Endodermal cell (in vitro differentiated cells): ENCODE measurements at regions not wholly inside any gene's neighbourhood (a gene's known extent, or its start where the extent isn't known, plus 50 kb on each side); places are given as distances from the start of the nearest gene placed in this dataset.

Experiments
- DNase-seq: peaks from one replicate; pipeline ENCODE4 v3.0.0-alpha.2; 2017
- H3K27ac ChIP-seq: 2 replicates; pipeline ENCODE4 v1.5.1; 2013; ENCODE audit warnings: mild to moderate bottlenecking, low read depth, low read length, moderate library complexity
- H3K27me3 ChIP-seq: 2 replicates; pipeline ENCODE4 v1.6.1; 2013; ENCODE audit warnings: mild to moderate bottlenecking, low read length, moderate library complexity; ENCODE audit not compliant: insufficient read depth, control insufficient read depth, poor library complexity, severe bottlenecking
- H3K36me3 ChIP-seq: 2 replicates; pipeline ENCODE4 v1.7.0; 2013; ENCODE audit warnings: mild to moderate bottlenecking, low read length, moderate library complexity; ENCODE audit not compliant: control insufficient read depth, insufficient read depth
- H3K4me1 ChIP-seq: one replicate; pipeline ENCODE4 v1.7.0; 2013; ENCODE audit warnings: low read length; ENCODE audit not compliant: control insufficient read depth, insufficient read depth
- H3K4me3 ChIP-seq: 2 replicates; pipeline ENCODE4 v1.5.1; 2013; ENCODE audit warnings: mild to moderate bottlenecking, low read length, moderate library complexity
- H3K9ac ChIP-seq: 2 replicates; pipeline ENCODE4 v1.6.1; 2013; ENCODE audit warnings: mild to moderate bottlenecking, low read length, moderate library complexity; ENCODE audit not compliant: poor library complexity, severe bottlenecking; ENCODE audit errors: extremely low read depth
- H3K9me3 ChIP-seq: 2 replicates; pipeline ENCODE4 v1.6.1; 2013; ENCODE audit warnings: mild to moderate bottlenecking, low read length, moderate library complexity; ENCODE audit not compliant: control insufficient read depth
- H3K27ac Mint-ChIP-seq: 2 replicates; pipeline ENCODE4 v1.8.0; 2020; ENCODE audit warnings: mixed read lengths
- H3K27me3 Mint-ChIP-seq: 2 replicates; pipeline ENCODE4 v1.8.0; 2021; ENCODE audit warnings: mild to moderate bottlenecking, mixed read lengths; ENCODE audit not compliant: insufficient read depth
- H3K36me3 Mint-ChIP-seq: 2 replicates; pipeline ENCODE4 v1.8.0; 2020; ENCODE audit warnings: low read depth, mixed read lengths
- H3K4me1 Mint-ChIP-seq: 2 replicates; pipeline ENCODE4 v1.8.0; 2020; ENCODE audit warnings: mixed read lengths
- H3K4me3 Mint-ChIP-seq: 2 replicates; pipeline ENCODE4 v1.8.0; 2020; ENCODE audit warnings: mild to moderate bottlenecking, moderate library complexity, mixed read lengths
- H3K9me3 Mint-ChIP-seq: 2 replicates; pipeline ENCODE4 v1.8.0; 2020; ENCODE audit warnings: mild to moderate bottlenecking, mixed read lengths
- CTCF ChIP-seq: fragments of 200-600 bp; sonication (generic); conservative IDR thresholded peaks from 2 replicates; pipeline ENCODE4 v1.5.0; 2021; ENCODE audit warnings: antibody characterized with exemption, mild to moderate bottlenecking
- WGBS, 2 experiments: methylation state at CpG; one replicate each; pipeline versions ENCODE4 v1.1.5 to v1.1.7; 2013; ENCODE audit warnings: missing lambda C conversion rate in 2 of 2, mixed read lengths in 1 of 2; ENCODE audit not compliant: insufficient coverage in 1 of 2, insufficient read length in 1 of 2; 5-methylcytosine and 5-hydroxymethylcytosine counted together

- no peak for DNase-seq
- Histone ChIP-seq H3K4me3 (no peak overlapping the region), H3K4me1 (no peaks in the 10 kb centered on the region), H3K27me3 (no peaks in the 10 kb centered on the region), H3K9me3 (no peaks in the 10 kb centered on the region), H3K27ac (no peak overlapping the region), H3K9ac (no peak overlapping the region), H3K36me3 (no peaks in the 10 kb centered on the region)
- TF ChIP-seq CTCF: no peak
- Mint-ChIP-seq H3K9me3 (no peaks in the 10 kb centered on the region), H3K4me1 (no peaks in the 10 kb centered on the region), H3K27me3 (no peaks in the 10 kb centered on the region), H3K36me3 (no peaks in the 10 kb centered on the region), H3K4me3 (no peak overlapping the region), H3K27ac (no peak overlapping the region)
- 90% methylated on average over 2 of the region's 2 CpGs; no CpG with 5 or more reads in 1 of the 2 experiments for WGBS, 2 experiments
These were observed 1340.9 kb downstream of the FSCB start for GRCh38 chr14:43166163-43166562.

DNA sequence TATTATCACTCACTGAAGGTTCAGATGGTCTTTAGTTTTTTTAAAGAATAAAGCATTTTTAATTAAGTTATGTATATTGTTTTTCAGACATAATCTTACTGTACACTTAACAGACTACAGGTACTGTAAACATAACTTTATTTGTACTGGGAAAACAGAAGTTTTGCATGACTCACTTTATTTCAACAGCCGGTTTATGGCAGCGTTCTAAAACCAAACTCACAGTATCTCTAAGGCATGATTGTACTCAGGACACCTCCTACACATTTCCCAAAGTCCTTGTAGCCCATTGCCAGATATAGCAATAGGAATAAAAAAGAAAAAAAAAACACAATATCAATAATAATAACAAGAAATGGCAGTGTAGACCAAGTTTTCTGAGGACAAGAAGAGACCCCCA is 1341.4 kb downstream of the FSCB start:
- Mint-ChIP-seq H3K36me3 (no peaks in the 10 kb centered on the region), H3K27me3 (no peaks in the 10 kb centered on the region), H3K9me3 (no peaks in the 10 kb centered on the region), H3K27ac (no peak overlapping the region), H3K4me3 (no peak overlapping the region), H3K4me1 (no peaks in the 10 kb centered on the region)
- Histone ChIP-seq H3K9me3 (no peaks in the 10 kb centered on the region), H3K27me3 (no peaks in the 10 kb centered on the region), H3K4me3 (no peak overlapping the region), H3K27ac (no peak overlapping the region), H3K9ac (no peak overlapping the region), H3K4me1 (no peaks in the 10 kb centered on the region), H3K36me3 (no peaks in the 10 kb centered on the region)
- 93 to 100% methylated on average over 1 to 2 of the region's 2 CpGs for WGBS, 2 experiments
- no peak for DNase-seq
- TF ChIP-seq CTCF: no peak

DNA sequence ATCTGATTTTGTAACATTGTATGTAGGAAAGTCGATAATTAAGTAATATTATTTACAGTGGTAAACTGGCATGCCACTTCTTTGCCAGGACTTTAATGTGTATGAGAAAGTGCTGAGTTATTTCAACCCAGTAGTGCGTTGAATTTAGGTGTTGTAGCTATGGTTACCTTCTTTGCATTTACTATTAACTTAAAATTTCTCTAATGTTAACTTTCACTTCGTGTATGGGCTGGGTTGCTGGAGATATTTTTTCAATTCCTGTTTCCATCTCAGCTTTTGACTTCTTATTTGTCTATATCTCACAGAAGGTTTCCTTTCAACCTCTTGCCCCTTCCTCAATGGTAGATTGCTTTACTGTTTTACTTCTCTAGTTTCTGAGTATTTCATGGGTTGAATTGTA is 1345.6 kb downstream of the FSCB start:
- no peaks in the 10 kb centered on the region for H3K4me1 Mint-ChIP-seq
- Histone ChIP-seq H3K9me3 (no peaks in the 10 kb centered on the region), H3K4me3 (no peak overlapping the region), H3K36me3 (no peaks in the 10 kb centered on the region), H3K27ac (no peak overlapping the region), H3K9ac (no peak overlapping the region), H3K4me1 (no peaks in the 10 kb centered on the region), H3K27me3 (no peaks in the 10 kb centered on the region)
- WGBS, 2 experiments: 95 to 100% methylated on average over 1 to 2 of the region's 3 CpGs
- no peak for DNase-seq
- no peaks in the 10 kb centered on the region for H3K36me3 Mint-ChIP-seq
- no peaks in the 10 kb centered on the region for H3K27me3 Mint-ChIP-seq
- no peak for TF ChIP-seq CTCF
- no peak overlapping the region for H3K27ac Mint-ChIP-seq
- H3K9me3 Mint-ChIP-seq: no peaks in the 10 kb centered on the region
- H3K4me3 Mint-ChIP-seq: no peak overlapping the region
